ENCODE measurements at regions not wholly inside any gene's neighbourhood (a gene's known extent, or its start where the extent isn't known, plus 50 kb on each side); places are given as distances from the start of the nearest gene placed in this dataset.

DNA sequence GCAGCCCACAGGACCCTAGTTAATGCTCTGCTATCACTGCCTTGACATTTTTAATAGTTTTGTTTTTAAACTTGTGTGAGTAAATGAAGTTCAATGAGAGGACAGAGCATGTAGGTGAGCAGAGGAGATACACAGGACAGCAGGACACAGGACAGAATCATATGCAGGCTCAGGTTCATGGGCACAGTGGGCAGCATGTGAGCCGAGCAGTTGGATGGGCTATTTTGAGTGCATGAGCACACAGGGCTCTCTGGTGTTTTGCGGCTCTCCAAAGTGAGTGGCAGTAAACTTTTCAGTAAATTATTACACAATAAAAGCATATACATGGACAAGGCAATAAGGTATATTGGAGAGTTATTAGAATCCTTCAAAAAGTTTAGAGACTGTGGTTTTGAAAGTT, 189.7 kb upstream of the OR4E1 start:
- Histone ChIP-seq H3K9me1 (ENCODE audit: control insufficient read depth, extremely low read depth, insufficient read depth, low read length) (no peaks in the 10 kb centered on the region), H3K79me2 (ENCODE audit: control insufficient read depth, insufficient read depth, low read length) (no peaks in the 10 kb centered on the region), H3K27ac (ENCODE audit: control insufficient read depth, insufficient read depth, low read length) (no peak overlapping the region), H3K27me3 (ENCODE audit: control insufficient read depth, extremely low read depth, insufficient read depth, low read length) (peaks cover 6% of the 10 kb centered on the region), H3K4me3 (ENCODE audit: control insufficient read depth in 2 of 3, extremely low read depth in 1 of 3, insufficient read depth in 2 of 3, low read depth in 1 of 3, low read length in 3 of 3) (no peak overlapping the region), H3K4me1 (ENCODE audit: control insufficient read depth, extremely low read depth, insufficient read depth, low read length) (peaks cover 30% of the 10 kb centered on the region), H3K9ac (ENCODE audit: control insufficient read depth, extremely low read depth, insufficient read depth, low read length) (no peak overlapping the region), H3K36me3 (ENCODE audit: control insufficient read depth in 2 of 2, extremely low read depth in 1 of 2, insufficient read depth in 2 of 2, low read length in 2 of 2) (no peaks in the 10 kb centered on the region), H3K9me3 (ENCODE audit: control insufficient read depth, low read depth, low read length) (no peaks in the 10 kb centered on the region), H2AFZ (ENCODE audit: control insufficient read depth, low read length) (no peak overlapping the region), H3K4me2 (ENCODE audit: control insufficient read depth, extremely low read depth, insufficient read depth, low read depth, low read length) (no peak overlapping the region), H4K20me1 (ENCODE audit: control insufficient read depth, extremely low read depth, insufficient read depth, low read length) (no peaks in the 10 kb centered on the region)
- dilution Hi-C loops (cut with MboI; ENCODE audit: extremely low pct_ligation_motif_present, low sequenced_read_pairs), result no loop called here
- TF ChIP-seq, protein P1, sequence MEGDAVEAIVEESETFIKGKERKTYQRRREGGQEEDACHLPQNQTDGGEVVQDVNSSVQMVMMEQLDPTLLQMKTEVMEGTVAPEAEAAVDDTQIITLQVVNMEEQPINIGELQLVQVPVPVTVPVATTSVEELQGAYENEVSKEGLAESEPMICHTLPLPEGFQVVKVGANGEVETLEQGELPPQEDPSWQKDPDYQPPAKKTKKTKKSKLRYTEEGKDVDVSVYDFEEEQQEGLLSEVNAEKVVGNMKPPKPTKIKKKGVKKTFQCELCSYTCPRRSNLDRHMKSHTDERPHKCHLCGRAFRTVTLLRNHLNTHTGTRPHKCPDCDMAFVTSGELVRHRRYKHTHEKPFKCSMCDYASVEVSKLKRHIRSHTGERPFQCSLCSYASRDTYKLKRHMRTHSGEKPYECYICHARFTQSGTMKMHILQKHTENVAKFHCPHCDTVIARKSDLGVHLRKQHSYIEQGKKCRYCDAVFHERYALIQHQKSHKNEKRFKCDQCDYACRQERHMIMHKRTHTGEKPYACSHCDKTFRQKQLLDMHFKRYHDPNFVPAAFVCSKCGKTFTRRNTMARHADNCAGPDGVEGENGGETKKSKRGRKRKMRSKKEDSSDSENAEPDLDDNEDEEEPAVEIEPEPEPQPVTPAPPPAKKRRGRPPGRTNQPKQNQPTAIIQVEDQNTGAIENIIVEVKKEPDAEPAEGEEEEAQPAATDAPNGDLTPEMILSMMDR (optimal IDR thresholded peaks at IDR 0.05 in 1 of 3, IDR thresholded peaks at IDR 0.05 in 1 of 3, conservative IDR thresholded peaks at IDR 0.05 in 1 of 3; ENCODE audit: extremely low read depth in 1 of 3, insufficient read depth in 2 of 3, low read length in 3 of 3), result no peak
- TF ChIP-seq EZH2 (IDR thresholded peaks at IDR 0.05; ENCODE audit: low read length), result no peak
- FAIRE-seq (no peak), DNase-seq (ENCODE audit: low read depth, low spot score) (no peak)

DNA sequence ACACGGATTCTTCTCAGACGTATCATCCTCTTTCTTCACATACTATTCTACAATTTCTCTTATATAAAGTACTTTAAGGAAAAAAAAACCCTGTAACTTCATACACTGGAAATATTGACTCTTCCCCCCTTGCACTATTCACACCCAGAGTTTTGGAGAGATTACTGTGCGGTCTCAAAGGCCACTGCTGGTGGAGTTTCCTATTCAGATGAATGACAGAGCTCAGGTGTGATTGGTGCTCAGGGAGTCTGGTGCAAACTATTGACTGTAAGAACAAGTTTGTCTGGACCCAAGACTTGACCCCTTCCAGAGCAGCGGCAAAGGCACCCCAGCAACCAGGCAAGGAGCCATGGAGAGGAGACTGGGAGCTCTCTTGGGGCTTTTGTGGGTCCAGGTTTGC, 187.5 kb upstream of the OR4E1 start:
- Histone ChIP-seq H3K27ac (ENCODE audit: control insufficient read depth, insufficient read depth, low read length) (no peak overlapping the region), H3K79me2 (ENCODE audit: control insufficient read depth, insufficient read depth, low read length) (no peaks in the 10 kb centered on the region), H3K9me1 (ENCODE audit: control insufficient read depth, extremely low read depth, insufficient read depth, low read length) (no peaks in the 10 kb centered on the region), H3K9me3 (ENCODE audit: control insufficient read depth, low read depth, low read length) (no peaks in the 10 kb centered on the region), H2AFZ (ENCODE audit: control insufficient read depth, low read length) (no peak overlapping the region), H3K9ac (ENCODE audit: control insufficient read depth, extremely low read depth, insufficient read depth, low read length) (no peak overlapping the region), H3K36me3 (ENCODE audit: control insufficient read depth in 2 of 2, extremely low read depth in 1 of 2, insufficient read depth in 2 of 2, low read length in 2 of 2) (no peaks in the 10 kb centered on the region), H3K27me3 (ENCODE audit: control insufficient read depth, extremely low read depth, insufficient read depth, low read length) (peaks cover 6% of the 10 kb centered on the region), H3K4me2 (ENCODE audit: control insufficient read depth, extremely low read depth, insufficient read depth, low read depth, low read length) (no peak overlapping the region), H3K4me1 (ENCODE audit: control insufficient read depth, extremely low read depth, insufficient read depth, low read length) (peaks cover 11% of the 10 kb centered on the region), H3K4me3 (ENCODE audit: control insufficient read depth in 2 of 3, extremely low read depth in 1 of 3, insufficient read depth in 2 of 3, low read depth in 1 of 3, low read length in 3 of 3) (no peak overlapping the region), H4K20me1 (ENCODE audit: control insufficient read depth, extremely low read depth, insufficient read depth, low read length) (no peaks in the 10 kb centered on the region)
- dilution Hi-C loops (cut with MboI; ENCODE audit: extremely low pct_ligation_motif_present, low sequenced_read_pairs), result no loop called here
- FAIRE-seq, result no peak
- TF ChIP-seq EZH2 (IDR thresholded peaks at IDR 0.05; ENCODE audit: low read length), result no peak
- TF ChIP-seq, protein P1 (optimal IDR thresholded peaks at IDR 0.05 in 1 of 3, IDR thresholded peaks at IDR 0.05 in 1 of 3, conservative IDR thresholded peaks at IDR 0.05 in 1 of 3; ENCODE audit: extremely low read depth in 1 of 3, insufficient read depth in 2 of 3, low read length in 3 of 3), result no peak
- DNase-seq (ENCODE audit: low read depth, low spot score), result no peak
